ENCODE measurements at regions not wholly inside any gene's neighbourhood (a gene's known extent, or its start where the extent isn't known, plus 50 kb on each side); places are given as distances from the start of the nearest gene placed in this dataset.

- Histone ChIP-seq H4K8ac (ENCODE audit: low read depth, low read length) (no peak overlapping the region), H3K4me2 (ENCODE audit: low read length) (no peak overlapping the region), H3K4me3 (ENCODE audit: low read length) (no peak overlapping the region), H3K56ac (ENCODE audit: low read length) (no peak overlapping the region), H3K36me3 (ENCODE audit: control insufficient read depth, insufficient read depth, low read length) (no peaks in the 10 kb centered on the region), H3K79me1 (ENCODE audit: low read length) (no peaks in the 10 kb centered on the region), H3K4ac (ENCODE audit: low read depth, low read length) (no peak overlapping the region), H3K27ac (ENCODE audit: low read depth, low read length) (no peak overlapping the region), H2BK5ac (ENCODE audit: low read length) (no peak overlapping the region), H3K79me2 (ENCODE audit: control insufficient read depth, insufficient read depth, low read length) (no peaks in the 10 kb centered on the region), H3K4me1 (ENCODE audit: control insufficient read depth, low read depth, low read length) (no peaks in the 10 kb centered on the region), H2BK15ac (replicated peaks; ENCODE audit: low read depth) (no peak overlapping the region), H2BK120ac (ENCODE audit: low read depth, low read length) (no peak overlapping the region), H4K5ac (ENCODE audit: low read length) (no peak overlapping the region), H3K9ac (ENCODE audit: low read length) (no peak overlapping the region), H3K18ac (ENCODE audit: low read length) (no peak overlapping the region), H2AK5ac (ENCODE audit: low read length) (no peak overlapping the region), H3K27me3 (ENCODE audit: insufficient read depth, low read length, poor library complexity) (no peaks in the 10 kb centered on the region), H3K23ac (ENCODE audit: low read length) (no peak overlapping the region)
- WGBS (ENCODE audit: extremely low coverage, insufficient coverage, low lambda C conversion rate), result no CpG with 5 or more reads among the region's 3 CpGs
- no peak for DNase-seq
Measured at GRCh38 chr4:89357787-89358186, 50.2 kb upstream of the GPRIN3 start.

Measured in mesendoderm (in vitro differentiated cells).